Ascending aorta (tissue), 2 donors: ENCODE measurements at regions not wholly inside any gene's neighbourhood (a gene's known extent, or its start where the extent isn't known, plus 50 kb on each side); places are given as distances from the start of the nearest gene placed in this dataset.
"Not testable (repeated sequence)": the region's sequence is repeated elsewhere in the genome, so short reads cannot be mapped to it uniquely, and the experiment has no call there.

Experiments
- DNase-seq, 2 donors: peaks; one replicate each; pipeline ENCODE4 v3.0.0-alpha.2; 2019; ENCODE audit warnings: low spot score in 2 of 2
- H3K27ac ChIP-seq, 2 donors: fragments of 200-600 bp; sonication (generic); one replicate each; pipeline ENCODE4 v1.5.1; 2016 to 2017; ENCODE audit warnings: mild to moderate bottlenecking in 1 of 2
- H3K27me3 ChIP-seq: fragments of 200-600 bp; sonication (generic); one replicate; pipeline ENCODE4 v1.5.1; 2017
- H3K36me3 ChIP-seq, 2 donors: fragments of 200-600 bp; sonication (generic); one replicate each; pipeline ENCODE4 v1.5.1; 2016
- H3K4me1 ChIP-seq, 2 donors: fragments of 200-600 bp; sonication (generic); one replicate each; pipeline ENCODE4 v1.5.1; 2016 to 2017; ENCODE audit warnings: mild to moderate bottlenecking in 1 of 2
- H3K4me3 ChIP-seq, 2 donors: fragments of 200-600 bp; sonication (generic); one replicate each; pipeline ENCODE4 v1.5.1; 2016 to 2017; ENCODE audit warnings: mild to moderate bottlenecking in 1 of 2
- H3K9me3 ChIP-seq, 2 donors: fragments of 200-600 bp; sonication (generic); one replicate each; pipeline ENCODE4 v1.5.1; 2016
- CTCF ChIP-seq, 3 experiments: fragments of 200-600 bp in 2 of 3; fragments of 450-650 bp in 1 of 3; sonication (generic) in 2 of 3; IDR thresholded peaks; one replicate each; pipeline ENCODE4 v1.5.1; 2016 to 2019; ENCODE audit warnings: antibody characterized with exemption in 3 of 3, mild to moderate bottlenecking in 1 of 3, moderate library complexity in 1 of 3
- intact Hi-C: fragments of 100-400 bp; cut with DNase I; formaldehyde crosslinking; loops from one replicate; pipeline ENCODE4 v1.15.1; 2023

- intact Hi-C loops = no loop called here
- Histone ChIP-seq H3K27ac (no peak overlapping the region), H3K4me3 (no peak overlapping the region), H3K9me3 (no peaks in the 10 kb centered on the region), H3K27me3 (no peaks in the 10 kb centered on the region), H3K36me3 (no peaks in the 10 kb centered on the region), H3K4me1 (no peaks in the 10 kb centered on the region)
- peak in 1 of 2 donors; percentile 18 for DNase-seq
- no peak for TF ChIP-seq CTCF (IDR thresholded peaks at IDR 0.05)
These were observed 180.9 kb upstream of the RTL1 start for GRCh38 chr14:101084436-101084826.

GRCh38 chr14:101086926-101087325 lies 183.4 kb upstream of the RTL1 start:
- TF ChIP-seq CTCF (IDR thresholded peaks at IDR 0.05) = no peak
- no peaks in the 10 kb centered on the region for H3K36me3 ChIP-seq
- H3K4me1 ChIP-seq = no peaks in the 10 kb centered on the region
- H3K9me3 ChIP-seq = no peaks in the 10 kb centered on the region
- H3K27me3 ChIP-seq = no peaks in the 10 kb centered on the region
- H3K4me3 ChIP-seq = no peak overlapping the region
- intact Hi-C loops = no loop called here
- H3K27ac ChIP-seq = no peak overlapping the region
- peak in 1 of 2 donors; percentile 9 for DNase-seq

- no peaks in the 10 kb centered on the region for H3K27me3 ChIP-seq
- no peak overlapping the region for H3K27ac ChIP-seq
- TF ChIP-seq CTCF (IDR thresholded peaks at IDR 0.05) = no peak
- no peak overlapping the region for H3K4me3 ChIP-seq
- H3K9me3 ChIP-seq = no peaks in the 10 kb centered on the region
- H3K4me1 ChIP-seq = no peaks in the 10 kb centered on the region
- peak in 1 of 2 donors; percentile 12 for DNase-seq
- intact Hi-C loops = no loop called here
- no peaks in the 10 kb centered on the region for H3K36me3 ChIP-seq
These were observed 184.3 kb upstream of the RTL1 start for GRCh38 chr14:101087614-101088394.

- H3K36me3 ChIP-seq = no peaks in the 10 kb centered on the region
- intact Hi-C loops = no loop called here
- H3K4me3 ChIP-seq = no peak overlapping the region
- no peak for DNase-seq
- H3K9me3 ChIP-seq = no peaks in the 10 kb centered on the region
- TF ChIP-seq CTCF (IDR thresholded peaks at IDR 0.05) = no peak
- no peaks in the 10 kb centered on the region for H3K4me1 ChIP-seq
- no peaks in the 10 kb centered on the region for H3K27me3 ChIP-seq
- no peak overlapping the region for H3K27ac ChIP-seq
These were observed 184.8 kb upstream of the RTL1 start for GRCh38 chr14:101088395-101088667.

- Histone ChIP-seq H3K4me1 (no peaks in the 10 kb centered on the region), H3K36me3 (no peaks in the 10 kb centered on the region), H3K27ac (no peak overlapping the region), H3K9me3 (no peaks in the 10 kb centered on the region), H3K4me3 (no peak overlapping the region), H3K27me3 (no peaks in the 10 kb centered on the region)
- no peak for DNase-seq
- intact Hi-C loops = no loop called here
- no peak for TF ChIP-seq CTCF (IDR thresholded peaks at IDR 0.05)
These were observed 185.2 kb upstream of the RTL1 start for GRCh38 chr14:101088714-101089113.

GRCh38 chr14:101090478-101090877 lies 187.0 kb upstream of the RTL1 start:
- DNase-seq = peak in 1 of 2 donors; percentile 8
- H3K4me3 ChIP-seq, H3K27me3 ChIP-seq, H3K27ac ChIP-seq, intact Hi-C loops, H3K9me3 ChIP-seq, H3K4me1 ChIP-seq, H3K36me3 ChIP-seq: not testable (repeated sequence)
